ENCODE measurements at regions not wholly inside any gene's neighbourhood (a gene's known extent, or its start where the extent isn't known, plus 50 kb on each side); places are given as distances from the start of the nearest gene placed in this dataset.

GRCh38 chr11:134758342-134758931 is 346.4 kb upstream of the B3GAT1 start:
- DNase-seq: no peak

- no peak for DNase-seq
These were observed 345.6 kb upstream of the B3GAT1 start for GRCh38 chr11:134757633-134758032.

- DNase-seq: no peak
These were observed 344.9 kb upstream of the B3GAT1 start for GRCh38 chr11:134756811-134757540.

- DNase-seq: no peak
These were observed 343.5 kb upstream of the B3GAT1 start for GRCh38 chr11:134755535-134755934.

GRCh38 chr11:134754521-134755198 is 342.6 kb upstream of the B3GAT1 start:
- DNase-seq: no peak

GRCh38 chr11:134753771-134754520 is 341.9 kb upstream of the B3GAT1 start:
- DNase-seq: no peak

GRCh38 chr11:134752964-134753770 is 341.1 kb upstream of the B3GAT1 start:
- DNase-seq: no peak

GRCh38 chr11:134752526-134752925 is 340.5 kb upstream of the B3GAT1 start:
- no peak for DNase-seq

- DNase-seq: no peak
These were observed 339.7 kb upstream of the B3GAT1 start for GRCh38 chr11:134751766-134752165.

- DNase-seq: no peak
These were observed 339.1 kb upstream of the B3GAT1 start for GRCh38 chr11:134751031-134751585.

GRCh38 chr11:134750619-134751018 is 338.6 kb upstream of the B3GAT1 start:
- no peak for DNase-seq

- DNase-seq: no peak
These were observed 337.2 kb upstream of the B3GAT1 start for GRCh38 chr11:134749040-134749839.

- DNase-seq: no peak
These were observed 334.6 kb upstream of the B3GAT1 start for GRCh38 chr11:134746609-134747008.

- no peak for DNase-seq
These were observed 333.4 kb upstream of the B3GAT1 start for GRCh38 chr11:134745456-134745855.

GRCh38 chr11:134743820-134744195 is 331.8 kb upstream of the B3GAT1 start:
- DNase-seq: no peak

- DNase-seq: no peak
These were observed 331.1 kb upstream of the B3GAT1 start for GRCh38 chr11:134742956-134743819.

GRCh38 chr11:134742224-134742612 is 330.2 kb upstream of the B3GAT1 start:
- DNase-seq: no peak

- DNase-seq: no peak
These were observed 329.6 kb upstream of the B3GAT1 start for GRCh38 chr11:134741453-134742223.

GRCh38 chr11:134740590-134741261 is 328.7 kb upstream of the B3GAT1 start:
- no peak for DNase-seq

All from stimulated activated naive CD4-positive, alpha-beta T cell (primary cell).